ENCODE measurements at regions not wholly inside any gene's neighbourhood (a gene's known extent, or its start where the extent isn't known, plus 50 kb on each side); places are given as distances from the start of the nearest gene placed in this dataset.

- H3K27ac Mint-ChIP-seq (ENCODE audit: low read depth): no peak overlapping the region
- H3K36me3 Mint-ChIP-seq (ENCODE audit: insufficient read depth): no peaks in the 10 kb centered on the region
- DNase-seq (ENCODE audit: low spot score in 2 of 2) (no peak), ATAC-seq (replicated peaks; ENCODE audit: extremely low read depth, poor library complexity, severe bottlenecking) (no peak)
- no peak overlapping the region for H3K4me3 Mint-ChIP-seq
- peaks cover 7% of the 10 kb centered on the region for H3K9me3 Mint-ChIP-seq
- no peaks in the 10 kb centered on the region for H3K4me1 Mint-ChIP-seq
- H3K27me3 Mint-ChIP-seq: no peaks in the 10 kb centered on the region
Measured at GRCh38 chr4:35247047-35247446, 997.3 kb downstream of the ARAP2 start.

- no peaks in the 10 kb centered on the region for H3K4me1 Mint-ChIP-seq
- no peaks in the 10 kb centered on the region for H3K27me3 Mint-ChIP-seq
- H3K4me3 Mint-ChIP-seq: no peak overlapping the region
- no peaks in the 10 kb centered on the region for H3K36me3 Mint-ChIP-seq (ENCODE audit: insufficient read depth)
- ATAC-seq (replicated peaks; ENCODE audit: extremely low read depth, poor library complexity, severe bottlenecking): no peak
- no peak overlapping the region for H3K27ac Mint-ChIP-seq (ENCODE audit: low read depth)
- DNase-seq (ENCODE audit: low spot score in 2 of 2): no peak
- peaks cover 7% of the 10 kb centered on the region for H3K9me3 Mint-ChIP-seq
Measured at GRCh38 chr4:35250331-35250730, 994.0 kb downstream of the ARAP2 start.

- peaks cover 7% of the 10 kb centered on the region for H3K9me3 Mint-ChIP-seq
- no peaks in the 10 kb centered on the region for H3K27me3 Mint-ChIP-seq
- H3K4me3 Mint-ChIP-seq: no peak overlapping the region
- ATAC-seq (replicated peaks; ENCODE audit: extremely low read depth, poor library complexity, severe bottlenecking) (no peak), DNase-seq (ENCODE audit: low spot score in 2 of 2) (no peak)
- H3K36me3 Mint-ChIP-seq (ENCODE audit: insufficient read depth): no peaks in the 10 kb centered on the region
- H3K4me1 Mint-ChIP-seq: no peaks in the 10 kb centered on the region
- no peak overlapping the region for H3K27ac Mint-ChIP-seq (ENCODE audit: low read depth)
Measured at GRCh38 chr4:35250761-35251160, 993.6 kb downstream of the ARAP2 start.

- H3K36me3 Mint-ChIP-seq (ENCODE audit: insufficient read depth): no peaks in the 10 kb centered on the region
- DNase-seq (ENCODE audit: low spot score in 2 of 2): no peak
- H3K4me1 Mint-ChIP-seq: no peaks in the 10 kb centered on the region
- H3K4me3 Mint-ChIP-seq: no peak overlapping the region
- H3K27ac Mint-ChIP-seq (ENCODE audit: low read depth): no peak overlapping the region
- no peak for ATAC-seq (replicated peaks; ENCODE audit: extremely low read depth, poor library complexity, severe bottlenecking)
- no peaks in the 10 kb centered on the region for H3K27me3 Mint-ChIP-seq
- peaks cover 7% of the 10 kb centered on the region for H3K9me3 Mint-ChIP-seq
Measured at GRCh38 chr4:35252071-35252470, 992.2 kb downstream of the ARAP2 start.

GRCh38 chr4:35252866-35253265 lies 991.4 kb downstream of the ARAP2 start:
- H3K36me3 Mint-ChIP-seq (ENCODE audit: insufficient read depth): no peaks in the 10 kb centered on the region
- H3K27me3 Mint-ChIP-seq: no peaks in the 10 kb centered on the region
- ATAC-seq (replicated peaks; ENCODE audit: extremely low read depth, poor library complexity, severe bottlenecking) (no peak), DNase-seq (ENCODE audit: low spot score in 2 of 2) (no peak)
- no peak overlapping the region for H3K4me3 Mint-ChIP-seq
- H3K9me3 Mint-ChIP-seq: peaks cover 14% of the 10 kb centered on the region
- H3K27ac Mint-ChIP-seq (ENCODE audit: low read depth): no peak overlapping the region
- no peaks in the 10 kb centered on the region for H3K4me1 Mint-ChIP-seq

GRCh38 chr4:35253331-35253730 lies 991.0 kb downstream of the ARAP2 start:
- Mint-ChIP-seq H3K4me3 (no peak overlapping the region), H3K9me3 (peaks cover 13% of the 10 kb centered on the region), H3K36me3 (ENCODE audit: insufficient read depth) (no peaks in the 10 kb centered on the region), H3K27me3 (no peaks in the 10 kb centered on the region), H3K27ac (ENCODE audit: low read depth) (no peak overlapping the region), H3K4me1 (no peaks in the 10 kb centered on the region)
- no peak for DNase-seq (ENCODE audit: low spot score in 2 of 2)
- no peak for ATAC-seq (replicated peaks; ENCODE audit: extremely low read depth, poor library complexity, severe bottlenecking)

GRCh38 chr4:35286434-35286833 lies 957.9 kb downstream of the ARAP2 start:
- ATAC-seq (replicated peaks; ENCODE audit: extremely low read depth, poor library complexity, severe bottlenecking): no peak
- no peaks in the 10 kb centered on the region for H3K27me3 Mint-ChIP-seq
- H3K36me3 Mint-ChIP-seq (ENCODE audit: insufficient read depth): no peaks in the 10 kb centered on the region
- no peaks in the 10 kb centered on the region for H3K4me1 Mint-ChIP-seq
- H3K27ac Mint-ChIP-seq (ENCODE audit: low read depth): no peak overlapping the region
- peaks cover 5% of the 10 kb centered on the region for H3K9me3 Mint-ChIP-seq
- no peak for DNase-seq (ENCODE audit: low spot score in 2 of 2)
- H3K4me3 Mint-ChIP-seq: no peak overlapping the region

GRCh38 chr4:35300996-35301774 lies 943.1 kb downstream of the ARAP2 start:
- ATAC-seq (replicated peaks; ENCODE audit: extremely low read depth, poor library complexity, severe bottlenecking) (no peak), DNase-seq (ENCODE audit: low spot score in 2 of 2) (no peak)
- Mint-ChIP-seq H3K27me3 (no peaks in the 10 kb centered on the region), H3K27ac (ENCODE audit: low read depth) (no peak overlapping the region), H3K36me3 (ENCODE audit: insufficient read depth) (no peaks in the 10 kb centered on the region), H3K4me1 (no peaks in the 10 kb centered on the region), H3K9me3 (no peaks in the 10 kb centered on the region), H3K4me3 (no peak overlapping the region)

GRCh38 chr4:35315419-35315818 lies 928.9 kb downstream of the ARAP2 start:
- Mint-ChIP-seq H3K4me3 (no peak overlapping the region), H3K4me1 (no peaks in the 10 kb centered on the region), H3K27me3 (no peaks in the 10 kb centered on the region), H3K27ac (ENCODE audit: low read depth) (no peak overlapping the region), H3K9me3 (peaks cover 11% of the 10 kb centered on the region), H3K36me3 (ENCODE audit: insufficient read depth) (no peaks in the 10 kb centered on the region)
- DNase-seq (ENCODE audit: low spot score in 2 of 2): no peak
- no peak for ATAC-seq (replicated peaks; ENCODE audit: extremely low read depth, poor library complexity, severe bottlenecking)

- Mint-ChIP-seq H3K36me3 (ENCODE audit: insufficient read depth) (no peaks in the 10 kb centered on the region), H3K27me3 (no peaks in the 10 kb centered on the region), H3K4me1 (no peaks in the 10 kb centered on the region), H3K27ac (ENCODE audit: low read depth) (no peak overlapping the region), H3K4me3 (no peak overlapping the region), H3K9me3 (peaks cover 5% of the 10 kb centered on the region)
- DNase-seq (ENCODE audit: low spot score in 2 of 2) (no peak), ATAC-seq (replicated peaks; ENCODE audit: extremely low read depth, poor library complexity, severe bottlenecking) (no peak)
Measured at GRCh38 chr4:35325908-35326453, 918.3 kb downstream of the ARAP2 start.

GRCh38 chr4:35342833-35343232 lies 901.5 kb downstream of the ARAP2 start:
- no peak for ATAC-seq (replicated peaks; ENCODE audit: extremely low read depth, poor library complexity, severe bottlenecking)
- Mint-ChIP-seq H3K27me3 (no peaks in the 10 kb centered on the region), H3K9me3 (peaks cover 14% of the 10 kb centered on the region), H3K36me3 (ENCODE audit: insufficient read depth) (peaks cover 3% of the 10 kb centered on the region), H3K4me3 (no peak overlapping the region), H3K27ac (ENCODE audit: low read depth) (no peak overlapping the region), H3K4me1 (no peaks in the 10 kb centered on the region)
- DNase-seq (ENCODE audit: low spot score in 2 of 2): no peak

- Mint-ChIP-seq H3K9me3 (peaks cover 17% of the 10 kb centered on the region), H3K36me3 (ENCODE audit: insufficient read depth) (peaks cover 3% of the 10 kb centered on the region), H3K4me3 (no peak overlapping the region), H3K27me3 (no peaks in the 10 kb centered on the region), H3K27ac (ENCODE audit: low read depth) (no peak overlapping the region), H3K4me1 (no peaks in the 10 kb centered on the region)
- ATAC-seq (replicated peaks; ENCODE audit: extremely low read depth, poor library complexity, severe bottlenecking) (no peak), DNase-seq (ENCODE audit: low spot score in 2 of 2) (no peak)
Measured at GRCh38 chr4:35347276-35347675, 897.0 kb downstream of the ARAP2 start.

- Mint-ChIP-seq H3K27ac (ENCODE audit: low read depth) (no peak overlapping the region), H3K4me3 (no peak overlapping the region), H3K36me3 (ENCODE audit: insufficient read depth) (no peaks in the 10 kb centered on the region), H3K4me1 (no peaks in the 10 kb centered on the region), H3K27me3 (no peaks in the 10 kb centered on the region), H3K9me3 (peaks cover 13% of the 10 kb centered on the region)
- ATAC-seq (replicated peaks; ENCODE audit: extremely low read depth, poor library complexity, severe bottlenecking): no peak
- no peak for DNase-seq (ENCODE audit: low spot score in 2 of 2)
Measured at GRCh38 chr4:35358001-35358584, 886.2 kb downstream of the ARAP2 start.
